HCT116 (cell line): ENCODE measurements at regions not wholly inside any gene's neighbourhood (a gene's known extent, or its start where the extent isn't known, plus 50 kb on each side); places are given as distances from the start of the nearest gene placed in this dataset.

ENCODE experiments used
- CTCF ChIP-seq, 3 experiments: fragments of 200-600 bp in 1 of 3; sonication (generic) in 1 of 3; IDR thresholded peaks in 2 of 3; conservative IDR thresholded peaks in 1 of 3; 2 replicates each; pipeline ENCODE4 v1.5.1; 2012 to 2017; ENCODE audit warnings: low read depth in 2 of 3, low read length in 2 of 3, antibody characterized with exemption in 1 of 3, borderline replicate concordance in 1 of 3, control low read depth in 1 of 3, mild to moderate bottlenecking in 1 of 3, mixed read lengths in 1 of 3, mixed run types in 1 of 3, moderate library complexity in 1 of 3; ENCODE audit not compliant: insufficient read depth in 1 of 3
- JUND ChIP-seq: IDR thresholded peaks from 2 replicates; pipeline ENCODE4 v1.6.1; 2012
- MAX ChIP-seq: IDR thresholded peaks from 2 replicates; pipeline ENCODE4 v1.6.1; 2012
- POLR2AphosphoS5 ChIP-seq: IDR thresholded peaks from 2 replicates; pipeline ENCODE4 v1.6.1; 2011; ENCODE audit warnings: mild to moderate bottlenecking, low read depth, low read length, moderate library complexity
- SP1 ChIP-seq: IDR thresholded peaks from 2 replicates; pipeline ENCODE4 v1.6.1; 2012; ENCODE audit warnings: low read depth
- TCF7L2 ChIP-seq: IDR thresholded peaks from 2 replicates; pipeline ENCODE4 v1.7.0; 2011; ENCODE audit warnings: borderline replicate concordance, inconsistent platforms; ENCODE audit not compliant: insufficient read depth, insufficient read length; ENCODE audit errors: extremely low read depth

GRCh38 chr6:104486035-104486434 lies 373.7 kb downstream of the HACE1 start:
- TF ChIP-seq MAX (no peak), POLR2AphosphoS5 (no peak), JUND (no peak), TCF7L2 (no peak), CTCF (IDR thresholded peaks at IDR 0.05 in 2 of 3, conservative IDR thresholded peaks at IDR 0.05 in 1 of 3; ENCODE audit: borderline replicate concordance in 1 of 3, insufficient read depth in 1 of 3, low read depth in 2 of 3, low read length in 2 of 3) (no peak), SP1 (no peak)
